Fibroblast of lung (primary cell): ENCODE measurements at regions not wholly inside any gene's neighbourhood (a gene's known extent, or its start where the extent isn't known, plus 50 kb on each side); places are given as distances from the start of the nearest gene placed in this dataset.
"Not testable (repeated sequence)": the region's sequence is repeated elsewhere in the genome, so short reads cannot be mapped to it uniquely, and the experiment has no call there.

Experiments used
- CTCF ChIP-seq, 2 donors: IDR thresholded peaks in 1 of 2; conservative IDR thresholded peaks in 1 of 2; 1 replicate in 1 of 2; 2 replicates in 1 of 2; pipeline ENCODE4 v1.5.1; 2011 to 2012; ENCODE audit warnings: low read length in 2 of 2, control low read depth in 1 of 2, inconsistent platforms in 1 of 2, low read depth in 1 of 2, mild to moderate bottlenecking in 1 of 2
- EZH2 ChIP-seq: IDR thresholded peaks from 2 replicates; pipeline ENCODE4 v1.5.1; 2012; ENCODE audit warnings: low read length, control low read depth, mild to moderate bottlenecking; ENCODE audit errors: missing control alignments

GRCh38 chr4:117922311-117922710 lies 112.0 kb upstream of the NDST3 start:
- TF ChIP-seq EZH2; CTCF (conservative IDR thresholded peaks at IDR 0.05 in 1 of 2, IDR thresholded peaks at IDR 0.05 in 1 of 2; ENCODE audit: low read depth in 1 of 2, low read length in 2 of 2): not testable (repeated sequence)
